Esophagus muscularis mucosa (tissue), 4 donors: ENCODE measurements at regions not wholly inside any gene's neighbourhood (a gene's known extent, or its start where the extent isn't known, plus 50 kb on each side); places are given as distances from the start of the nearest gene placed in this dataset.
"Not testable (repeated sequence)": the region's sequence is repeated elsewhere in the genome, so short reads cannot be mapped to it uniquely, and the experiment has no call there.

ENCODE experiments used
- CTCF ChIP-seq, 3 experiments: fragments of 200-600 bp in 2 of 3; fragments of 450-650 bp in 1 of 3; sonication (generic) in 2 of 3; IDR thresholded peaks; one replicate each; pipeline ENCODE4 v1.5.1; 2017 to 2019; ENCODE audit warnings: antibody characterized with exemption in 3 of 3, mild to moderate bottlenecking in 2 of 3, moderate library complexity in 1 of 3
- EP300 ChIP-seq: sonication (generic); formaldehyde crosslinking; IDR thresholded peaks from one replicate; pipeline ENCODE4 v1.6.1; 2017; ENCODE audit warnings: antibody characterized with exemption
- POLR2AphosphoS5 ChIP-seq, 2 donors: sonication (generic); formaldehyde crosslinking; IDR thresholded peaks; one replicate each; pipeline ENCODE4 v1.6.1; 2017; ENCODE audit warnings: antibody characterized with exemption in 2 of 2

GRCh38 chr13:24992946-24993345, 103.0 kb upstream of the PABPC3 start:
- TF ChIP-seq POLR2AphosphoS5 (IDR thresholded peaks at IDR 0.05); CTCF (IDR thresholded peaks at IDR 0.05); EP300: not testable (repeated sequence)
